Neural cell (in vitro differentiated cells): ENCODE measurements at regions not wholly inside any gene's neighbourhood (a gene's known extent, or its start where the extent isn't known, plus 50 kb on each side); places are given as distances from the start of the nearest gene placed in this dataset.

Source experiments
- H2AFZ ChIP-seq: fragments of 200-600, 300-800 bp; sonication (generic), shearing (Covaris generic); 2 replicates; pipeline ENCODE4 v1.6.0; 2014; ENCODE audit warnings: low read depth, mild to moderate bottlenecking, antibody characterized with exemption, low read length, moderate library complexity
- H3F3A ChIP-seq: fragments of 200-600 bp; shearing (Covaris generic); 2 replicates; pipeline ENCODE4 v1.6.1; 2016; ENCODE audit warnings: mild to moderate bottlenecking, moderate library complexity, mixed read lengths, antibody characterized with exemption, low read length; ENCODE audit not compliant: insufficient read depth, poor library complexity, severe bottlenecking
- H3K27ac ChIP-seq: fragments of 200-600, 300-800 bp; sonication (generic), shearing (Covaris generic); 2 replicates; pipeline ENCODE4 v1.5.1; 2014; ENCODE audit warnings: mild to moderate bottlenecking, low read length, moderate library complexity
- H3K27me3 ChIP-seq: fragments of 300-800, 200-600 bp; sonication (generic), shearing (Covaris generic); 2 replicates; pipeline ENCODE4 v1.6.0; 2014; ENCODE audit warnings: mild to moderate bottlenecking, low read depth, low read length, moderate library complexity; ENCODE audit not compliant: insufficient read depth
- H3K36me3 ChIP-seq: fragments of 300-800, 200-600 bp; sonication (generic), shearing (Covaris generic); 2 replicates; pipeline ENCODE4 v1.5.1; 2014; ENCODE audit warnings: mild to moderate bottlenecking, antibody characterized with exemption, low read length, moderate library complexity; ENCODE audit not compliant: insufficient read depth
- H3K4me2 ChIP-seq: fragments of 300-800, 200-600 bp; sonication (generic), shearing (Covaris generic); 2 replicates; pipeline ENCODE4 v1.6.0; 2014; ENCODE audit warnings: mild to moderate bottlenecking, low read length
- H3K4me3 ChIP-seq: fragments of 300-800, 200-600 bp; sonication (generic), shearing (Covaris generic); 2 replicates; pipeline ENCODE4 v1.5.1; 2014; ENCODE audit warnings: mild to moderate bottlenecking, low read length, moderate library complexity
- H3K79me2 ChIP-seq: fragments of 200-600 bp; shearing (Covaris generic); replicated peaks from 2 replicates; pipeline ENCODE4 v1.6.0; 2014; ENCODE audit warnings: mild to moderate bottlenecking, low read length, moderate library complexity; ENCODE audit not compliant: insufficient read depth
- H3K9ac ChIP-seq: fragments of 300-800, 200-600 bp; sonication (generic), shearing (Covaris generic); 2 replicates; pipeline ENCODE4 v1.6.1; 2016; ENCODE audit warnings: mild to moderate bottlenecking, low read length, mixed read lengths
- H3K9me2 ChIP-seq: fragments of 200-600 bp; shearing (Covaris generic); 2 replicates; pipeline ENCODE4 v1.6.1; 2016; ENCODE audit warnings: mild to moderate bottlenecking, low read length, mixed read lengths; ENCODE audit not compliant: insufficient read depth
- H3K9me3 ChIP-seq: fragments of 200-600, 300-800 bp; sonication (generic), shearing (Covaris generic); 2 replicates; pipeline ENCODE4 v1.6.1; 2016; ENCODE audit warnings: mild to moderate bottlenecking, mixed run types, low read length, moderate library complexity, mixed read lengths
- H4K20me1 ChIP-seq: fragments of 200-600 bp; shearing (Covaris generic); 2 replicates; pipeline ENCODE4 v1.6.1; 2016; ENCODE audit warnings: mild to moderate bottlenecking, mixed run types; ENCODE audit not compliant: insufficient read depth
- EP300 ChIP-seq: fragments of 450-650 bp; conservative IDR thresholded peaks from 2 replicates; pipeline ENCODE4 v1.6.1; 2014; ENCODE audit warnings: antibody characterized with exemption, mild to moderate bottlenecking, moderate library complexity; ENCODE audit not compliant: poor library complexity, severe bottlenecking
- EZH2 ChIP-seq: fragments of 200-600, 300-800 bp; shearing (Covaris generic), sonication (generic); IDR thresholded peaks from 2 replicates; pipeline ENCODE4 v1.6.1; 2014; ENCODE audit warnings: antibody characterized with exemption, low read length, borderline replicate concordance, mild to moderate bottlenecking; ENCODE audit not compliant: insufficient read depth, poor library complexity, severe bottlenecking
- MXI1 ChIP-seq: fragments of 450-650 bp; conservative IDR thresholded peaks from 2 replicates; pipeline ENCODE4 v1.6.1; 2014; ENCODE audit warnings: antibody characterized with exemption, mild to moderate bottlenecking; ENCODE audit not compliant: poor library complexity, severe bottlenecking
- POLR2AphosphoS5 ChIP-seq: IDR thresholded peaks from 2 replicates; pipeline ENCODE4 v1.6.1; 2012
- RAD21 ChIP-seq: fragments of 450-650 bp; conservative IDR thresholded peaks from 2 replicates; pipeline ENCODE4 v1.6.1; 2014; ENCODE audit warnings: antibody characterized with exemption, mild to moderate bottlenecking, moderate library complexity
- SMC3 ChIP-seq: fragments of 450-650 bp; conservative IDR thresholded peaks from 2 replicates; pipeline ENCODE4 v1.6.1; 2014; ENCODE audit warnings: antibody characterized with exemption, mild to moderate bottlenecking, moderate library complexity; ENCODE audit not compliant: poor library complexity
- TAF1 ChIP-seq: IDR thresholded peaks from 2 replicates; pipeline ENCODE4 v1.6.1; 2012; ENCODE audit warnings: low read depth
- TF ChIP-seq, protein P1 (sequence below): fragments of 450-650 bp; IDR thresholded peaks from 2 replicates; pipeline ENCODE4 v1.5.1; 2014; ENCODE audit warnings: antibody characterized with exemption, mild to moderate bottlenecking, moderate library complexity; ENCODE audit not compliant: poor library complexity, severe bottlenecking
- TF ChIP-seq, protein P2 (sequence below): IDR thresholded peaks from 2 replicates; pipeline ENCODE4 v1.6.1; 2012; ENCODE audit warnings: borderline replicate concordance

DNA sequence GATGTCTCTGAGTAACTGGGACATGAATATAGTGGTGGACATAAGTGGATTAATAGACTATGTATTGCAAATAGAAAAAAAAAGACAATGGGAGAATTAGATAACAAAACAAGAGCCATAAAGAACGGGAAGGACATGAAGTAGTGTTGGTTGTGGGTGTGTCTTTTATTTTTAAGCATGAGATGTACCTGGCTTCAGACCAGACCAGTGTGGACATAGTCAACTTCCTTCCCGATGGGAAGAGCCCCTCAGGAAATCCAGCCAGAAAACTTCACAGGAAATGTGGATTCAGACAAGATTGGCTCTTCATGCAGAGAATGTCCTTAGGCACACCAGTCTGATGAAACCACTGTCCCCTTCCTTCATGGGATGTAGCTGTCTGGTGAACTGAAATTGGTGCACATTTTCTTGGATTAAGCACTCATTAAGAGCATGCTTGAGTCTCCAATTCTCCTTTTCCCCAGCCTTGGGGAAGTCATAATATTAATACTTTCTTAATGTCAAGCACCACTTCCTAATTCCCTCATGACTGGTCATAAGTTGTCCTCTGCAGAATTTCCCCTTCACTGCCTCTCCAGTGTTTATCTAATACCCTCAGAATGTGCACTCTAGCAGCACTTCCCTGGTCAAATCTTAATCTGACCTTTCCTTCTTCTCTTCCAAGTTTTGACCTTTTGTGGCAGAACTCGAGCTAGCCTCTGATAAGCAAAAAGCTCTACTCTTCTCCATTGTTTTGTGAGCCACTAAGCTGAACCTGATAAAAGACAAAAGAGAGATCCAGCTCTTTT is 350.6 kb upstream of the MAF start:
- H2AFZ ChIP-seq: no peak overlapping the region
- no peak overlapping the region for H3K4me2 ChIP-seq
- TF ChIP-seq RAD21: no peak
- TF ChIP-seq, protein P1, sequence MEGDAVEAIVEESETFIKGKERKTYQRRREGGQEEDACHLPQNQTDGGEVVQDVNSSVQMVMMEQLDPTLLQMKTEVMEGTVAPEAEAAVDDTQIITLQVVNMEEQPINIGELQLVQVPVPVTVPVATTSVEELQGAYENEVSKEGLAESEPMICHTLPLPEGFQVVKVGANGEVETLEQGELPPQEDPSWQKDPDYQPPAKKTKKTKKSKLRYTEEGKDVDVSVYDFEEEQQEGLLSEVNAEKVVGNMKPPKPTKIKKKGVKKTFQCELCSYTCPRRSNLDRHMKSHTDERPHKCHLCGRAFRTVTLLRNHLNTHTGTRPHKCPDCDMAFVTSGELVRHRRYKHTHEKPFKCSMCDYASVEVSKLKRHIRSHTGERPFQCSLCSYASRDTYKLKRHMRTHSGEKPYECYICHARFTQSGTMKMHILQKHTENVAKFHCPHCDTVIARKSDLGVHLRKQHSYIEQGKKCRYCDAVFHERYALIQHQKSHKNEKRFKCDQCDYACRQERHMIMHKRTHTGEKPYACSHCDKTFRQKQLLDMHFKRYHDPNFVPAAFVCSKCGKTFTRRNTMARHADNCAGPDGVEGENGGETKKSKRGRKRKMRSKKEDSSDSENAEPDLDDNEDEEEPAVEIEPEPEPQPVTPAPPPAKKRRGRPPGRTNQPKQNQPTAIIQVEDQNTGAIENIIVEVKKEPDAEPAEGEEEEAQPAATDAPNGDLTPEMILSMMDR: no peak
- H3F3A ChIP-seq: no peaks in the 10 kb centered on the region
- H3K79me2 ChIP-seq: no peaks in the 10 kb centered on the region
- no peak overlapping the region for H3K9ac ChIP-seq
- no peaks in the 10 kb centered on the region for H4K20me1 ChIP-seq
- no peaks in the 10 kb centered on the region for H3K9me3 ChIP-seq
- H3K36me3 ChIP-seq: no peaks in the 10 kb centered on the region
- no peaks in the 10 kb centered on the region for H3K27me3 ChIP-seq
- H3K4me3 ChIP-seq: no peak overlapping the region
- H3K27ac ChIP-seq: no peak overlapping the region
- H3K9me2 ChIP-seq: no peaks in the 10 kb centered on the region

GRCh38 chr16:79949417-79949816 is 348.9 kb upstream of the MAF start:
- Histone ChIP-seq H3K27me3 (no peaks in the 10 kb centered on the region), H3K79me2 (no peaks in the 10 kb centered on the region), H3K27ac (no peak overlapping the region)

More at GRCh38 chr16:79949417-79949816, 348.9 kb upstream of the MAF start:
- H2AFZ ChIP-seq: no peak overlapping the region
- no peaks in the 10 kb centered on the region for H3F3A ChIP-seq
- H3K9ac ChIP-seq: no peak overlapping the region
- H3K4me3 ChIP-seq: no peak overlapping the region
- H3K4me2 ChIP-seq: no peak overlapping the region
- H3K9me3 ChIP-seq: no peaks in the 10 kb centered on the region
- H3K9me2 ChIP-seq: no peaks in the 10 kb centered on the region
- TF ChIP-seq EP300 (no peak), RAD21 (no peak), EZH2 (no peak), MXI1 (no peak), TAF1 (no peak), SMC3 (no peak), POLR2AphosphoS5 (no peak)
- TF ChIP-seq, protein P1: no peak
- TF ChIP-seq, protein P2, sequence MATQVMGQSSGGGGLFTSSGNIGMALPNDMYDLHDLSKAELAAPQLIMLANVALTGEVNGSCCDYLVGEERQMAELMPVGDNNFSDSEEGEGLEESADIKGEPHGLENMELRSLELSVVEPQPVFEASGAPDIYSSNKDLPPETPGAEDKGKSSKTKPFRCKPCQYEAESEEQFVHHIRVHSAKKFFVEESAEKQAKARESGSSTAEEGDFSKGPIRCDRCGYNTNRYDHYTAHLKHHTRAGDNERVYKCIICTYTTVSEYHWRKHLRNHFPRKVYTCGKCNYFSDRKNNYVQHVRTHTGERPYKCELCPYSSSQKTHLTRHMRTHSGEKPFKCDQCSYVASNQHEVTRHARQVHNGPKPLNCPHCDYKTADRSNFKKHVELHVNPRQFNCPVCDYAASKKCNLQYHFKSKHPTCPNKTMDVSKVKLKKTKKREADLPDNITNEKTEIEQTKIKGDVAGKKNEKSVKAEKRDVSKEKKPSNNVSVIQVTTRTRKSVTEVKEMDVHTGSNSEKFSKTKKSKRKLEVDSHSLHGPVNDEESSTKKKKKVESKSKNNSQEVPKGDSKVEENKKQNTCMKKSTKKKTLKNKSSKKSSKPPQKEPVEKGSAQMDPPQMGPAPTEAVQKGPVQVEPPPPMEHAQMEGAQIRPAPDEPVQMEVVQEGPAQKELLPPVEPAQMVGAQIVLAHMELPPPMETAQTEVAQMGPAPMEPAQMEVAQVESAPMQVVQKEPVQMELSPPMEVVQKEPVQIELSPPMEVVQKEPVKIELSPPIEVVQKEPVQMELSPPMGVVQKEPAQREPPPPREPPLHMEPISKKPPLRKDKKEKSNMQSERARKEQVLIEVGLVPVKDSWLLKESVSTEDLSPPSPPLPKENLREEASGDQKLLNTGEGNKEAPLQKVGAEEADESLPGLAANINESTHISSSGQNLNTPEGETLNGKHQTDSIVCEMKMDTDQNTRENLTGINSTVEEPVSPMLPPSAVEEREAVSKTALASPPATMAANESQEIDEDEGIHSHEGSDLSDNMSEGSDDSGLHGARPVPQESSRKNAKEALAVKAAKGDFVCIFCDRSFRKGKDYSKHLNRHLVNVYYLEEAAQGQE: no peak
- H3K36me3 ChIP-seq: no peaks in the 10 kb centered on the region
- H4K20me1 ChIP-seq: no peaks in the 10 kb centered on the region
